ENCODE measurements at regions not wholly inside any gene's neighbourhood (a gene's known extent, or its start where the extent isn't known, plus 50 kb on each side); places are given as distances from the start of the nearest gene placed in this dataset.

DNA sequence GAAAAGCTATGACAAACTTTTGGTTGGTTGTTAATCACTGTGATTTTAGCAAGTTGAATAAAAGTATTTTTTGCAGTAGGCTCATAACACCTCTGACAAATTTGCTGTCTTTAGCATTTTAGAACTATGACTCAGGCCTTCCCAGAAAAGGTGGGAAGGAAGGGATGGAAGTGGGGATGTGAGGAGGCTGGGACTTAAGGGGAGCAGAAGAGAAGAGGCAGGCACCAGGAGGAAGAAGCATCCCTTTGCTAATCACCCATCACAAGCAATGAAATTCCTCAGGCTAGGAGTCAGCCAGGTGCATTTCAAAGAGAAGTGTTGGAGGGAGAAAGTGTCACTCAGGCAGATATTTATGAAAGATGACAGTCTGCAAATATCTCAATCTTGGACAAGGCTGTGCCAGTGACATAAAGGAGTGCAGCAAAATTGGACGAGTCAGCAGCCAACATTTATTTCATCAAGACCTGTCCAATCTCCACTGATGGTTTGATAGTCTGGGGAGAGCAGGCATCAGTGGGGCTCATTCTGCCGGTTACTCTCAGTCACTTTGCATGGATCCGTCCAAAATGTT is 337.3 kb upstream of the ARRDC4 start:
- H2AFZ ChIP-seq (replicated peaks; ENCODE audit: low read length, poor library complexity): no peak overlapping the region
- no TSS peak for BruUV-seq (replicated peaks)
- ATAC-seq (ENCODE audit: low read depth) (no peak), DNase-seq (no peak)
- H2AK9ac ChIP-seq (replicated peaks; ENCODE audit: low read depth, low read length, poor library complexity): no peak overlapping the region
- H3K79me1 ChIP-seq (ENCODE audit: low read depth in 1 of 2, low read length in 2 of 2): no peaks in the 10 kb centered on the region
- H3K36me3 ChIP-seq (ENCODE audit: control insufficient read depth, insufficient read depth, low read length): no peaks in the 10 kb centered on the region
- dilution Hi-C loops (cut with HindIII; ENCODE audit: low sequenced_read_pairs, unreplicated experiment) (no loop called here), in situ Hi-C loops (cut with MboI; ENCODE audit: low sequenced_read_pairs) (no loop called here), intact Hi-C loops (cut with micrococcal nuclease) (loop anchor here (5.0 kb wide), 1 partner anchor 489 kb away; no protein-coding TSS in a partner anchor)
- H2AK5ac ChIP-seq (ENCODE audit: low read depth, low read length): no peak overlapping the region
- H3K23ac ChIP-seq (ENCODE audit: low read depth, low read length): no peak overlapping the region
- H3K9me1 ChIP-seq (ENCODE audit: insufficient read depth, low read length): no peaks in the 10 kb centered on the region
- peaks cover 6% of the 10 kb centered on the region for H3K9me3 ChIP-seq (ENCODE audit: control insufficient read depth, insufficient read depth, low read length)
- H3K4ac ChIP-seq (ENCODE audit: low read depth, low read length): no peak overlapping the region
- H2BK120ac ChIP-seq (ENCODE audit: low read depth, low read length): no peak overlapping the region
- no peak overlapping the region for H3K14ac ChIP-seq (replicated peaks; ENCODE audit: low read depth, low read length)
- no peak overlapping the region for H4K91ac ChIP-seq (ENCODE audit: insufficient read depth, low read depth, low read length)
- H3K4me3 ChIP-seq (ENCODE audit: insufficient read depth, low read depth, low read length): no peak overlapping the region
- H3K4me2 ChIP-seq (ENCODE audit: low read depth, low read length): no peak overlapping the region
- no peak overlapping the region for H3K18ac ChIP-seq (ENCODE audit: low read depth, low read length)
- H3K9ac ChIP-seq (ENCODE audit: low read depth, low read length): no peak overlapping the region
- no peaks in the 10 kb centered on the region for H3K27me3 ChIP-seq (ENCODE audit: control insufficient read depth, insufficient read depth, low read length)
- H3K56ac ChIP-seq (ENCODE audit: extremely low read depth, insufficient read depth, low read length): no peak overlapping the region
- no peak overlapping the region for H3K27ac ChIP-seq (ENCODE audit: insufficient read depth, low read length)
- 50% methylated on average over 2 of the region's 3 CpGs; no CpG with 5 or more reads in 1 of the 2 experiments for WGBS, 2 experiments (ENCODE audit: extremely low coverage in 2 of 2, insufficient read length in 1 of 2)
- no peak overlapping the region for H4K5ac ChIP-seq (ENCODE audit: low read depth, low read length)
- TF ChIP-seq CHD1 (IDR thresholded peaks at IDR 0.05; ENCODE audit: low read depth, low read length) (no peak), CEBPB (IDR thresholded peaks at IDR 0.05; ENCODE audit: low read depth, low read length) (no peak), SMC3 (IDR thresholded peaks at IDR 0.05; ENCODE audit: low read depth, low read length) (no peak), POLR2A (IDR thresholded peaks at IDR 0.05; ENCODE audit: low read depth, low read length) (no peak), NFE2L2 (IDR thresholded peaks at IDR 0.05; ENCODE audit: low read depth, low read length) (no peak), FOS (IDR thresholded peaks at IDR 0.05; ENCODE audit: low read depth, low read length) (no peak)
- TF ChIP-seq, protein P1, sequence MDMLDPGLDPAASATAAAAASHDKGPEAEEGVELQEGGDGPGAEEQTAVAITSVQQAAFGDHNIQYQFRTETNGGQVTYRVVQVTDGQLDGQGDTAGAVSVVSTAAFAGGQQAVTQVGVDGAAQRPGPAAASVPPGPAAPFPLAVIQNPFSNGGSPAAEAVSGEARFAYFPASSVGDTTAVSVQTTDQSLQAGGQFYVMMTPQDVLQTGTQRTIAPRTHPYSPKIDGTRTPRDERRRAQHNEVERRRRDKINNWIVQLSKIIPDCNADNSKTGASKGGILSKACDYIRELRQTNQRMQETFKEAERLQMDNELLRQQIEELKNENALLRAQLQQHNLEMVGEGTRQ (IDR thresholded peaks at IDR 0.05; ENCODE audit: low read depth, low read length): no peak
- TF ChIP-seq, protein P2, sequence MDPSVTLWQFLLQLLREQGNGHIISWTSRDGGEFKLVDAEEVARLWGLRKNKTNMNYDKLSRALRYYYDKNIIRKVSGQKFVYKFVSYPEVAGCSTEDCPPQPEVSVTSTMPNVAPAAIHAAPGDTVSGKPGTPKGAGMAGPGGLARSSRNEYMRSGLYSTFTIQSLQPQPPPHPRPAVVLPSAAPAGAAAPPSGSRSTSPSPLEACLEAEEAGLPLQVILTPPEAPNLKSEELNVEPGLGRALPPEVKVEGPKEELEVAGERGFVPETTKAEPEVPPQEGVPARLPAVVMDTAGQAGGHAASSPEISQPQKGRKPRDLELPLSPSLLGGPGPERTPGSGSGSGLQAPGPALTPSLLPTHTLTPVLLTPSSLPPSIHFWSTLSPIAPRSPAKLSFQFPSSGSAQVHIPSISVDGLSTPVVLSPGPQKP (IDR thresholded peaks at IDR 0.05; ENCODE audit: borderline replicate concordance, low read depth, low read length): no peak
- H2BK20ac ChIP-seq (ENCODE audit: low read depth, low read length): no peak overlapping the region
- no peak overlapping the region for H2BK15ac ChIP-seq (ENCODE audit: low read depth, low read length)
- no peak overlapping the region for H2BK5ac ChIP-seq (ENCODE audit: low read depth, low read length, poor library complexity, severe bottlenecking)
- ChIA-PET POLR2A (ENCODE audit: unreplicated experiment) (no interaction called here), CTCF (no interaction called here)
- H3K4me1 ChIP-seq (ENCODE audit: control insufficient read depth, insufficient read depth, low read length): no peaks in the 10 kb centered on the region
- H4K20me1 ChIP-seq (ENCODE audit: insufficient read depth, low read length): no peaks in the 10 kb centered on the region
- H4K8ac ChIP-seq (ENCODE audit: low read depth in 2 of 2, low read length in 2 of 2): no peak overlapping the region

Data from IMR-90 (cell line).